ENCODE measurements at regions not wholly inside any gene's neighbourhood (a gene's known extent, or its start where the extent isn't known, plus 50 kb on each side); places are given as distances from the start of the nearest gene placed in this dataset.
"Not testable (repeated sequence)": the region's sequence is repeated elsewhere in the genome, so short reads cannot be mapped to it uniquely, and the experiment has no call there.

DNA sequence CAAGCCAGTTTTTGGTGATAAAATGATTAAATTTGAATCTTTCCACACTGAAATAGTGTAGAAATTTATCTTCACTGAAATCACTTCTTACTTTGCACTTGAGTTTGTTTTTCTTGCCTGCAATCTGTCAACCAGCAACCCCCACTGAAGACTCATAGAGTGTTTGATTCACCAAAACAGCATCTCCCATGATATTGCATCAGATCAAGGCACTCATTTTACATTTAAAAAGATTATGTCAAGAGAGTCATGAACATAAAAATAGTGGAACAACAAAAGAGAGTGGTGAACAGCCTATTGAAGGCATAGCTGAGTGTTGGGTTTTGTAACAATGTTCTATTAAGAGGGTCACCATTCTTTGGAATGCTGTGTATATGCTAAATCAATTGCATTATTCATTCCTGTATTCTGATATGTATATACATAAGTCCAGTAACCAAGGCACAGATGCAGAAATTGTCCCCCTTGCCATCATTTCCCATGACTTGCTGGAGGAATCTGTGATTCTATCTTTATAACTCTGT, 1934.9 kb downstream of the ARAP2 start:
- H3K36me3 Mint-ChIP-seq (ENCODE audit: low read depth): no peaks in the 10 kb centered on the region
- TF ChIP-seq, protein P1, sequence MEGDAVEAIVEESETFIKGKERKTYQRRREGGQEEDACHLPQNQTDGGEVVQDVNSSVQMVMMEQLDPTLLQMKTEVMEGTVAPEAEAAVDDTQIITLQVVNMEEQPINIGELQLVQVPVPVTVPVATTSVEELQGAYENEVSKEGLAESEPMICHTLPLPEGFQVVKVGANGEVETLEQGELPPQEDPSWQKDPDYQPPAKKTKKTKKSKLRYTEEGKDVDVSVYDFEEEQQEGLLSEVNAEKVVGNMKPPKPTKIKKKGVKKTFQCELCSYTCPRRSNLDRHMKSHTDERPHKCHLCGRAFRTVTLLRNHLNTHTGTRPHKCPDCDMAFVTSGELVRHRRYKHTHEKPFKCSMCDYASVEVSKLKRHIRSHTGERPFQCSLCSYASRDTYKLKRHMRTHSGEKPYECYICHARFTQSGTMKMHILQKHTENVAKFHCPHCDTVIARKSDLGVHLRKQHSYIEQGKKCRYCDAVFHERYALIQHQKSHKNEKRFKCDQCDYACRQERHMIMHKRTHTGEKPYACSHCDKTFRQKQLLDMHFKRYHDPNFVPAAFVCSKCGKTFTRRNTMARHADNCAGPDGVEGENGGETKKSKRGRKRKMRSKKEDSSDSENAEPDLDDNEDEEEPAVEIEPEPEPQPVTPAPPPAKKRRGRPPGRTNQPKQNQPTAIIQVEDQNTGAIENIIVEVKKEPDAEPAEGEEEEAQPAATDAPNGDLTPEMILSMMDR (IDR thresholded peaks at IDR 0.05): no peak
- ChIA-PET POLR2A (no interaction called here), CTCF (interaction anchor here (1.1 kb wide), 1 partner anchor 36 kb away, joined by 3 read pairs; no protein-coding TSS in a partner anchor)
- H3K9me3 Mint-ChIP-seq: no peaks in the 10 kb centered on the region
- no peak for ATAC-seq (ENCODE audit: low read depth)
- H3K27me3 Mint-ChIP-seq: no peaks in the 10 kb centered on the region
- intact Hi-C loops (cut with micrococcal nuclease): no loop called here
- no peaks in the 10 kb centered on the region for H3K4me1 Mint-ChIP-seq
- H3K4me3 Mint-ChIP-seq: no peak overlapping the region
- DNase-seq: no peak
- no peak overlapping the region for H3K27ac Mint-ChIP-seq

- ATAC-seq (ENCODE audit: low read depth) (no peak), DNase-seq (no peak)
- TF ChIP-seq, protein P1 (IDR thresholded peaks at IDR 0.05): no peak
- H3K4me1 Mint-ChIP-seq: no peaks in the 10 kb centered on the region
- POLR2A ChIA-PET: no interaction called here
- CTCF ChIA-PET: no interaction called here
- H3K27ac Mint-ChIP-seq: no peak overlapping the region
- no peaks in the 10 kb centered on the region for H3K9me3 Mint-ChIP-seq
- no peak overlapping the region for H3K4me3 Mint-ChIP-seq
- intact Hi-C loops (cut with micrococcal nuclease): no loop called here
- no peaks in the 10 kb centered on the region for H3K27me3 Mint-ChIP-seq
- no peaks in the 10 kb centered on the region for H3K36me3 Mint-ChIP-seq (ENCODE audit: low read depth)
These were observed 1925.5 kb downstream of the ARAP2 start for GRCh38 chr4:34318773-34319172.

GRCh38 chr4:34323549-34324320, 1920.6 kb downstream of the ARAP2 start:
- intact Hi-C loops (cut with micrococcal nuclease): no loop called here
- TF ChIP-seq, protein P1 (IDR thresholded peaks at IDR 0.05): no peak
- Mint-ChIP-seq H3K36me3 (ENCODE audit: low read depth) (no peaks in the 10 kb centered on the region), H3K27ac (no peak overlapping the region), H3K4me3 (no peak overlapping the region), H3K4me1 (no peaks in the 10 kb centered on the region), H3K9me3 (no peaks in the 10 kb centered on the region), H3K27me3 (no peaks in the 10 kb centered on the region)
- POLR2A ChIA-PET: no interaction called here
- CTCF ChIA-PET: no interaction called here
- ATAC-seq (ENCODE audit: low read depth) (no peak), DNase-seq (no peak)

DNA sequence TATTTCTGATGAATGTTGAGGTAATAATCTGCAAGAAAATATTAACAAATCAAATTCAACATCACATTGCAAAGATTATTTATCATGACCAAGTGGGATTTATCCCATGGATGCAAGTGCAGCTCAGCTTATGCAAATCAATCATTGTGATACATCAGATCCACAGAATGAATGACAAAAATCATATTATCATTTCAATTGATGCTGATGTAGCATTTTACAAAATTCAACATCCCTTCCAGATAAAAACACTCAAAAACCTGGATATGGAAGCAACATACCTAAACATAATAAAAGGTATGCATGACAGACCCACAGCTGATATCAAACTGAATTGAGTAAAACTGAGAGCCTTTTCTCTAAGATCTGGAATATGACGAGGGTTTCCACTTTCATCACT, 1915.4 kb downstream of the ARAP2 start:
- Mint-ChIP-seq H3K4me3 (no peak overlapping the region), H3K9me3 (peaks cover 2% of the 10 kb centered on the region), H3K4me1 (no peaks in the 10 kb centered on the region), H3K27me3 (no peaks in the 10 kb centered on the region), H3K36me3 (ENCODE audit: low read depth) (no peaks in the 10 kb centered on the region), H3K27ac (no peak overlapping the region)
- POLR2A ChIA-PET: no interaction called here
- CTCF ChIA-PET: no interaction called here
- TF ChIP-seq, protein P1 (IDR thresholded peaks at IDR 0.05): no peak
- no peak for ATAC-seq (ENCODE audit: low read depth)
- intact Hi-C loops (cut with micrococcal nuclease): no loop called here
- no peak for DNase-seq

- H3K4me3 Mint-ChIP-seq; H3K27me3 Mint-ChIP-seq; DNase-seq; POLR2A ChIA-PET; H3K36me3 Mint-ChIP-seq (ENCODE audit: low read depth); CTCF ChIA-PET; H3K27ac Mint-ChIP-seq; H3K9me3 Mint-ChIP-seq; ATAC-seq (ENCODE audit: low read depth); intact Hi-C loops (cut with micrococcal nuclease); H3K4me1 Mint-ChIP-seq: not testable (repeated sequence)
These were observed 1909.2 kb downstream of the ARAP2 start for GRCh38 chr4:34335156-34335555.

GRCh38 chr4:34335556-34335955, 1908.8 kb downstream of the ARAP2 start:
- intact Hi-C loops (cut with micrococcal nuclease); POLR2A ChIA-PET; H3K9me3 Mint-ChIP-seq; H3K4me1 Mint-ChIP-seq; CTCF ChIA-PET; H3K36me3 Mint-ChIP-seq (ENCODE audit: low read depth); H3K27ac Mint-ChIP-seq; DNase-seq; H3K4me3 Mint-ChIP-seq; ATAC-seq (ENCODE audit: low read depth); H3K27me3 Mint-ChIP-seq: not testable (repeated sequence)

All from activated B cell treated with CpG ODN at 0.5 μM for 24 hours (primary cell).